HEK293 (cell line): ENCODE measurements at regions not wholly inside any gene's neighbourhood (a gene's known extent, or its start where the extent isn't known, plus 50 kb on each side); places are given as distances from the start of the nearest gene placed in this dataset.

Source experiments
- CTCF ChIA-PET: fragments of 350-600 bp; formaldehyde crosslinking; extraction: SDS; loops from one replicate; lab custom pipeline; 2021; ENCODE audit warnings: antibody characterized with exemption; lab: Yijun Ruan, JAX
- POLR2A ChIA-PET: fragments of 300-600 bp; formaldehyde crosslinking; extraction: SDS; loops from one replicate; lab custom pipeline; 2020; ENCODE audit warnings: antibody characterized with exemption, inconsistent platforms; lab: Yijun Ruan, JAX
- H3K27ac ChIP-seq: fragments of 200-500 bp; sonication (Bioruptor generic); 2 replicates; pipeline ENCODE4 v1.5.1; 2014; ENCODE audit warnings: low read depth, low read length, control low read depth, inconsistent platforms; ENCODE audit errors: extremely low read depth
- H3K36me3 ChIP-seq, 2 experiments: fragments of 200-500 bp in 1 of 2; sonication (Bioruptor generic) in 1 of 2; 1 replicate in 1 of 2; 2 replicates in 1 of 2; pipeline ENCODE4 v1.5.1; 2014 to 2017; ENCODE audit warnings: inconsistent platforms in 2 of 2, low read length in 2 of 2; ENCODE audit not compliant: control insufficient read depth in 2 of 2, insufficient read depth in 1 of 2
- H3K4me1 ChIP-seq: fragments of 200-500 bp; sonication (Bioruptor generic); 2 replicates; pipeline ENCODE4 v1.5.1; 2014; ENCODE audit warnings: mild to moderate bottlenecking, low read length, inconsistent platforms; ENCODE audit not compliant: control insufficient read depth, insufficient read depth
- H3K4me3 ChIP-seq: 2 replicates; pipeline ENCODE4 v1.5.1; 2011; ENCODE audit warnings: low read depth, mild to moderate bottlenecking, control low read depth, low read length, moderate library complexity
- H3K9me3 ChIP-seq: fragments of 200-500 bp; sonication (Bioruptor generic); 2 replicates; pipeline ENCODE4 v1.5.1; 2014; ENCODE audit warnings: low read depth, low read length, inconsistent platforms; ENCODE audit not compliant: control insufficient read depth, insufficient read depth
- ELK4 ChIP-seq: IDR thresholded peaks from 2 replicates; pipeline ENCODE4 v1.6.1; 2011; ENCODE audit warnings: mild to moderate bottlenecking, low read depth, low read length, borderline replicate concordance
- GFI1B ChIP-seq: fragments of 450-650 bp; formaldehyde crosslinking; IDR thresholded peaks from 2 replicates; pipeline ENCODE4 v1.5.1; 2016; ENCODE audit warnings: missing biosample characterization, missing genetic modification characterization
- OSR2 ChIP-seq: fragments of 450-650 bp; formaldehyde crosslinking; IDR thresholded peaks from 2 replicates; pipeline ENCODE4 v1.5.1; 2016; ENCODE audit warnings: missing biosample characterization, missing genetic modification characterization
- PRDM2 ChIP-seq: fragments of 450-650 bp; formaldehyde crosslinking; IDR thresholded peaks from 2 replicates; pipeline ENCODE4 v1.5.1; 2016; ENCODE audit warnings: missing biosample characterization, missing genetic modification characterization, borderline replicate concordance
- ZBTB21 ChIP-seq: fragments of 450-650 bp; formaldehyde crosslinking; IDR thresholded peaks from 2 replicates; pipeline ENCODE4 v1.5.1; 2017; ENCODE audit warnings: missing biosample characterization, missing genetic modification characterization
- ZFP41 ChIP-seq: fragments of 450-650 bp; formaldehyde crosslinking; IDR thresholded peaks from 2 replicates; pipeline ENCODE4 v1.5.1; 2016; ENCODE audit warnings: missing biosample characterization, missing genetic modification characterization, borderline replicate concordance
- ZNF350 ChIP-seq: fragments of 450-650 bp; formaldehyde crosslinking; IDR thresholded peaks from 2 replicates; pipeline ENCODE4 v1.5.0; 2017; ENCODE audit warnings: missing biosample characterization, mild to moderate bottlenecking, missing genetic modification characterization
- ZNF449 ChIP-seq: fragments of 450-650 bp; formaldehyde crosslinking; IDR thresholded peaks from 2 replicates; pipeline ENCODE4 v1.5.1; 2017; ENCODE audit warnings: missing biosample characterization, mild to moderate bottlenecking, missing genetic modification characterization, moderate library complexity
- ZNF518A ChIP-seq: fragments of 450-650 bp; formaldehyde crosslinking; conservative IDR thresholded peaks from 2 replicates; pipeline ENCODE4 v1.5.1; 2016; ENCODE audit warnings: low read depth, missing biosample characterization, missing genetic modification characterization
- ZNF629 ChIP-seq: fragments of 450-650 bp; formaldehyde crosslinking; IDR thresholded peaks from 2 replicates; pipeline ENCODE4 v1.5.1; 2017; ENCODE audit warnings: missing biosample characterization, missing genetic modification characterization
- ZNF645 ChIP-seq: fragments of 450-650 bp; formaldehyde crosslinking; IDR thresholded peaks from 2 replicates; pipeline ENCODE4; 2016; ENCODE audit warnings: missing biosample characterization, missing genetic modification characterization
- ZNF670 ChIP-seq: fragments of 450-650 bp; formaldehyde crosslinking; IDR thresholded peaks from 2 replicates; pipeline ENCODE4 v1.5.1; 2016; ENCODE audit warnings: missing biosample characterization, missing genetic modification characterization, low read depth
- ZNF785 ChIP-seq: fragments of 450-650 bp; formaldehyde crosslinking; IDR thresholded peaks from 2 replicates; pipeline ENCODE4 v1.5.1; 2016; ENCODE audit warnings: missing biosample characterization, missing genetic modification characterization
- ZNF843 ChIP-seq: fragments of 450-650 bp; formaldehyde crosslinking; IDR thresholded peaks from 2 replicates; pipeline ENCODE4 v1.5.1; 2016; ENCODE audit warnings: missing biosample characterization, missing genetic modification characterization

- H3K4me3 ChIP-seq: no peak overlapping the region
- TF ChIP-seq PRDM2 (tag by site-specific recombination): no peak
- TF ChIP-seq OSR2 (tag by site-specific recombination): no peak
- no peak for TF ChIP-seq ZNF518A (tag by site-specific recombination)
- TF ChIP-seq GFI1B (tag by site-specific recombination): no peak
- TF ChIP-seq ZBTB21 (tag by site-specific recombination): no peak
- no peak for TF ChIP-seq ZNF645
- TF ChIP-seq ZFP41 (tag by site-specific recombination): no peak
- no peak for TF ChIP-seq ZNF785
- TF ChIP-seq ELK4: no peak
- no peak for TF ChIP-seq ZNF629
- TF ChIP-seq ZNF843 (tag by site-specific recombination): no peak
- TF ChIP-seq ZNF670 (tag by site-specific recombination): no peak
- TF ChIP-seq ZNF449: no peak
- no peak for TF ChIP-seq ZNF350 (tag by site-specific recombination)
- ChIA-PET POLR2A (no interaction called here), CTCF (interaction anchor here (0.7 to 3.6 kb wide), 2 partner anchors 26 to 45 kb away, joined by 3 to 14 read pairs; no protein-coding TSS in a partner anchor)
- H3K27ac ChIP-seq: no peak overlapping the region
- H3K9me3 ChIP-seq: no peaks in the 10 kb centered on the region
- no peaks in the 10 kb centered on the region for H3K36me3 ChIP-seq
- H3K4me1 ChIP-seq: no peaks in the 10 kb centered on the region
These were observed 117.1 kb upstream of the ZNF644 start for GRCh38 chr1:91138959-91139358.
